ENCODE measurements at regions not wholly inside any gene's neighbourhood (a gene's known extent, or its start where the extent isn't known, plus 50 kb on each side); places are given as distances from the start of the nearest gene placed in this dataset.
A peak's percentile ranks its signal among the peaks of the same experiment; 100 is the strongest.

DNA sequence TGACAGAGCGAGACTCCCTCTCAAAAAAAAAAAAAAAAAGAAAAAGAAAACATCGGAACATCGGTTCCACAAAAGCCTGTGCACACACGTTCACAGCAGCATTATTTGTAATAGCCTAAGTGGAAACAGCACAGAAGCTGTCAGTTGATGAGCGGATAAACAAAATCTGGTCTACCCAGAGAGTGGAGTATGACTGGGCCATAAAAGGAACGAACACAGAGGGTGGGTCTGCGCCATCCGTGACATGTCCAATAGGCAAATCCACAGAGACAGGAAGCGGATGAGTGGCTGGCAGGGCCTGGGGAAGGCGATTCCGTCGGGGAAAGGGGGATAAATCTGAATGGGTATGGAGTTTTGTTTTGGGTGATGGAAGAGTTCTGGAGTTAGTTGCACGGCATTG lies 212.2 kb upstream of the CIBAR2 start:
- H3K36me3 ChIP-seq: no peaks in the 10 kb centered on the region
- H3K27ac ChIP-seq: no peak overlapping the region
- WGBS, 5 donors: 88 to 92% (median 91%) methylated on average over 12 to 13 of the region's 13 CpGs
- H3K9me3 ChIP-seq: no peaks in the 10 kb centered on the region
- H3K4me3 ChIP-seq: no peak overlapping the region
- H3K4me1 ChIP-seq: peaks cover 38 to 56% (median 48%) of the 10 kb centered on the region in 4 donors
- intact Hi-C loops (cut with DNase I; ENCODE audit: low total_unique reads): no loop called here
- H3K27me3 ChIP-seq: peaks cover 0 to 11% (median 0%) of the 10 kb centered on the region in 3 donors
- TF ChIP-seq EP300 (IDR thresholded peaks at IDR 0.05) (no peak), POLR2AphosphoS5 (IDR thresholded peaks at IDR 0.05) (no peak), POLR2A (IDR thresholded peaks at IDR 0.05) (no peak)
- TF ChIP-seq, protein P1, sequence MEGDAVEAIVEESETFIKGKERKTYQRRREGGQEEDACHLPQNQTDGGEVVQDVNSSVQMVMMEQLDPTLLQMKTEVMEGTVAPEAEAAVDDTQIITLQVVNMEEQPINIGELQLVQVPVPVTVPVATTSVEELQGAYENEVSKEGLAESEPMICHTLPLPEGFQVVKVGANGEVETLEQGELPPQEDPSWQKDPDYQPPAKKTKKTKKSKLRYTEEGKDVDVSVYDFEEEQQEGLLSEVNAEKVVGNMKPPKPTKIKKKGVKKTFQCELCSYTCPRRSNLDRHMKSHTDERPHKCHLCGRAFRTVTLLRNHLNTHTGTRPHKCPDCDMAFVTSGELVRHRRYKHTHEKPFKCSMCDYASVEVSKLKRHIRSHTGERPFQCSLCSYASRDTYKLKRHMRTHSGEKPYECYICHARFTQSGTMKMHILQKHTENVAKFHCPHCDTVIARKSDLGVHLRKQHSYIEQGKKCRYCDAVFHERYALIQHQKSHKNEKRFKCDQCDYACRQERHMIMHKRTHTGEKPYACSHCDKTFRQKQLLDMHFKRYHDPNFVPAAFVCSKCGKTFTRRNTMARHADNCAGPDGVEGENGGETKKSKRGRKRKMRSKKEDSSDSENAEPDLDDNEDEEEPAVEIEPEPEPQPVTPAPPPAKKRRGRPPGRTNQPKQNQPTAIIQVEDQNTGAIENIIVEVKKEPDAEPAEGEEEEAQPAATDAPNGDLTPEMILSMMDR (IDR thresholded peaks at IDR 0.05): no peak
- no peak for DNase-seq

DNA sequence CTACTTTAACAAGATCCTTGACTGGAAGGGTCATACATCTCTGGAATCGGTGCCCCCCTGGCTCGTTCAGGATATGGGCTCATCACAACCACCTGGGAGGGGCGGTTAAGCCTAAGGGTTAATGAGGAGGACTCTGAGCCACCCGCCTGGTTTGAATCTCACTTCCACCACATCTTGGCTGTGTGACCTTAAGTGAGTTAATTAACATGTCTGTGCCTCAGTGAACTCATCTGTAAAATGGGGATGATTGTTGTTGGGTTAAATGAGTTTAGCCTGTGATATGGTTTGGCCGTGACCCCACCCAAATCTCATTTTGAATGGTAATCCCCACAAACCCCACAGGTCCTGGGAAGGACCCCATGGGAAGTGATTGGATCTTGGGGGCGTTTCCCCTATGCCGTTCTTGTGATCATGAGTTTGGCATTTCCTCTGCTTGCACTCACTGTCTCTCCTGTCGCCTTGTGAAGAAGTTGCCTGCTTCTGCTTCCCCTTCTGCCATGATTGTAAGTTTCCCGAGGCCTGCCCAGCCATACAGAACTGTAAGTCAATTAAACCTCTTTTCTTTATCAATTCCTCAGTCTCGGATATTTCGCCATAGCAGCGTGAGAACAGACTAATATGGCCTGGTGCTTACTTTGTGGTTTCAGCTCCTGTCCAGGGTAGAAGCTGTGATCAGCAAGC lies 214.0 kb upstream of the CIBAR2 start:
- DNase-seq: no peak
- H3K4me1 ChIP-seq: peaks cover 48 to 62% (median 54%) of the 10 kb centered on the region in 4 donors
- intact Hi-C loops (cut with DNase I; ENCODE audit: low total_unique reads): no loop called here
- TF ChIP-seq POLR2AphosphoS5 (IDR thresholded peaks at IDR 0.05) (no peak), POLR2A (IDR thresholded peaks at IDR 0.05) (no peak), EP300 (IDR thresholded peaks at IDR 0.05) (no peak)
- TF ChIP-seq, protein P1 (IDR thresholded peaks at IDR 0.05): no peak
- H3K27ac ChIP-seq: no peak overlapping the region
- H3K27me3 ChIP-seq: peaks cover 0 to 16% (median 0%) of the 10 kb centered on the region in 3 donors
- H3K9me3 ChIP-seq: no peaks in the 10 kb centered on the region
- H3K36me3 ChIP-seq: no peaks in the 10 kb centered on the region
- WGBS, 5 donors: 71 to 87% (median 86%) methylated on average over 12 of the region's 12 CpGs
- H3K4me3 ChIP-seq: no peak overlapping the region

DNA sequence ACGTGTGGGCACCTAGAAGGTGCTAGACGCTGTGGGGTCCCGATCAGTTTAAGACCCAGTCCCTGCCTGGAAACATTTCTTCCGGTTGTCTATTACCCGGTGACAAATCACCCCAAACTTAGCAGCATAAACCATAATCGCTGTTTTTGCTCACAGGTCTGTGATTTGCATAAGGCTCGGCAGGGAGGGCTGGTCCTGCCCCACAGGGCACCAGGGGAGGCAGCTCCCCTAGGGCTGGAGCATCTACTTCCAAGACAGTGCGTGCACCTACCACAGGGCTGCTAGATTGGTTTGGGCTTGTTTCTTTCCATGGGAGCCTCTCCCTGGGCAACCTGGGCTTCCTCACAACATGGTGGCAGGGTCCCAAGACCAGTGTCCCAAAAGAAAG lies 214.5 kb upstream of the CIBAR2 start:
- Histone ChIP-seq H3K4me1 (peaks cover 42 to 56% (median 49%) of the 10 kb centered on the region in 4 donors), H3K4me3 (no peak overlapping the region), H3K9me3 (no peaks in the 10 kb centered on the region), H3K36me3 (no peaks in the 10 kb centered on the region), H3K27me3 (peaks cover 0 to 16% (median 0%) of the 10 kb centered on the region in 3 donors), H3K27ac (no peak overlapping the region)
- 81 to 97% (median 89%) methylated on average over 8 of the region's 8 CpGs for WGBS, 5 donors
- DNase-seq: no peak
- TF ChIP-seq POLR2AphosphoS5 (IDR thresholded peaks at IDR 0.05): no peak
- no peak for TF ChIP-seq EP300 (IDR thresholded peaks at IDR 0.05)
- TF ChIP-seq POLR2A (IDR thresholded peaks at IDR 0.05): no peak
- TF ChIP-seq, protein P1 (IDR thresholded peaks at IDR 0.05): no peak
- intact Hi-C loops (cut with DNase I; ENCODE audit: low total_unique reads): no loop called here

DNA sequence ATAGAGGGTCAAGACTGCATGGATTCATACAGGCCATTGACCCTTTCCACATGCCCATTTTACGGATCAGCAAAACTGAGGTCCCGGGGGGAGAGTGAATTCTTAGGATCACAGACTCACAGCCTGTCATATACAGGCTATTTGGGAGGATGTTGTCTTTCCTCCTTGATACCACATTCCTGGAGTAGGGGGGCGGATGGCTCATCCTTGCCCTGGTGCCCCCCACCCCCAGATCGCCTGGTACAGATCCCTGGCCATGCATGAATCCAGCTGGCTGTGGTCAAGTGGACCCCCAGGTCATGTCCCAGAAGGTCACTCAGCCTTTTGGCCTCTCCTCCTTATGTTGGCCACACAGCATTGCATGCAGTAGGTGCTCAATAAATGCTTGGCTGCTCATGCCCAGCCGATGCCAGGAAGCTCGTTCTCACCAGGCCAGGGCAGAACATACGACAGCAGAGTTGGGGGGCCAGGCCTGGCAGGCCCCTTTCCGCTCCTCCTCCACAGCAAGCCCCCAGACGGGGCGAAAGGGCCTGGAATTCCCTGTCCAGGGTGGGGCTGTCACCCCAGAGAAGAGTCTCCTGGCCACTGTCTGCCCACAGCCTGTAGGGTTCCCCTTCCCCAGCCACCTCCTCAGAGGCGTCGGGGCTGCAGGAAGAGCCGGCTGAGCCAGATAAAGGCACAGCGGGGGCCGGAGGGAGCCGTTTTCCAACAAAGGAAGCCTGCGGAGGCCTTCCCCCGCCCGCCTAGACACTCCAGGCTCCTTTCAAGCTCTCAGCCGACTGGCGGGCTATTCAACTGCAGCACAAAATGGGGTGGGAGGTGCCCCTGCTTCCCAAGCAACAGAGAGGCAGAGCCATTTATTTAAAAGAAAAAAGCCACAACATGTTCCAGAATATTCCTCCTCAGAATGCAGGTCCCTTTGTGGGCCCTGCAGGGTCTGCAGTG lies 215.7 kb upstream of the CIBAR2 start:
- TF ChIP-seq POLR2AphosphoS5 (IDR thresholded peaks at IDR 0.05) (no peak), POLR2A (IDR thresholded peaks at IDR 0.05) (no peak), EP300 (IDR thresholded peaks at IDR 0.05) (no peak)
- TF ChIP-seq, protein P1 (IDR thresholded peaks at IDR 0.05): no peak
- peak in 1 of 2 donors; percentile 83 for DNase-seq
- 40 to 51% (median 46%) methylated on average over 16 to 21 of the region's 21 CpGs for WGBS, 5 donors
- Histone ChIP-seq H3K4me1 (peaks cover 36 to 46% (median 38%) of the 10 kb centered on the region in 4 donors), H3K27me3 (peaks cover 0 to 16% (median 0%) of the 10 kb centered on the region in 3 donors), H3K9me3 (no peaks in the 10 kb centered on the region), H3K27ac (peak overlapping the region in 2 of 5 donors; percentile 17 to 47), H3K4me3 (no peak overlapping the region), H3K36me3 (no peaks in the 10 kb centered on the region)
- intact Hi-C loops (cut with DNase I; ENCODE audit: low total_unique reads): no loop called here
